SU-DHL-6 (cell line): ENCODE measurements at regions not wholly inside any gene's neighbourhood (a gene's known extent, or its start where the extent isn't known, plus 50 kb on each side); places are given as distances from the start of the nearest gene placed in this dataset.

Experiments
- H2AFZ ChIP-seq: fragments of 200-600 bp; sonication (generic); 2 replicates; pipeline ENCODE4 v1.6.1; 2014; ENCODE audit warnings: low read depth, mild to moderate bottlenecking, moderate library complexity, mixed read lengths, antibody characterized with exemption, low read length; ENCODE audit not compliant: severe bottlenecking
- H3F3A ChIP-seq: fragments of 200-600 bp; shearing (Covaris generic); 2 replicates; pipeline ENCODE4 v1.6.0; 2016; ENCODE audit warnings: antibody characterized with exemption, mild to moderate bottlenecking; ENCODE audit not compliant: insufficient read depth
- H3K27ac ChIP-seq: fragments of 200-600 bp; sonication (generic); 2 replicates; pipeline ENCODE4 v1.5.1; 2016; ENCODE audit warnings: low read depth, mild to moderate bottlenecking, low read length, moderate library complexity, mixed read lengths
- H3K27me3 ChIP-seq: fragments of 200-600 bp; sonication (generic), shearing (Covaris generic); 2 replicates; pipeline ENCODE4 v1.6.0; 2014; ENCODE audit warnings: mild to moderate bottlenecking, low read length
- H3K36me3 ChIP-seq: fragments of 200-600 bp; sonication (generic); 2 replicates; pipeline ENCODE4 v1.6.1; 2014; ENCODE audit warnings: mild to moderate bottlenecking, low read length, mixed read lengths
- H3K4me2 ChIP-seq: fragments of 300-600, 200-600 bp; shearing (Covaris generic), sonication (generic); 2 replicates; pipeline ENCODE4 v1.6.0; 2014; ENCODE audit warnings: low read length, low read depth, mild to moderate bottlenecking; ENCODE audit not compliant: poor library complexity, severe bottlenecking
- H3K4me3 ChIP-seq: fragments of 200-600 bp; sonication (generic); 2 replicates; pipeline ENCODE4 v1.5.1; 2014; ENCODE audit warnings: antibody characterized with exemption, low read length, mild to moderate bottlenecking, mixed read lengths; ENCODE audit not compliant: insufficient read depth, poor library complexity, severe bottlenecking
- H3K79me2 ChIP-seq: fragments of 200-600 bp; sonication (generic); 2 replicates; pipeline ENCODE4 v1.6.1; 2014; ENCODE audit warnings: mild to moderate bottlenecking, low read length, moderate library complexity; ENCODE audit not compliant: insufficient read depth
- H3K9ac ChIP-seq: fragments of 200-600 bp; sonication (generic); 2 replicates; pipeline ENCODE4 v1.7.0; 2014; ENCODE audit warnings: mild to moderate bottlenecking, low read length
- H3K9me2 ChIP-seq: fragments of 200-600 bp; sonication (generic); replicated peaks from 2 replicates; pipeline ENCODE4 v1.6.1; 2014; ENCODE audit warnings: low read length; ENCODE audit not compliant: insufficient read depth
- H3K9me3 ChIP-seq: fragments of 200-600 bp; sonication (generic); 2 replicates; pipeline ENCODE4 v1.6.1; 2014; ENCODE audit warnings: low read length, mixed read lengths; ENCODE audit not compliant: insufficient read depth
- H4K20me1 ChIP-seq: fragments of 200-600 bp; sonication (generic); 2 replicates; pipeline ENCODE4 v1.6.1; 2014; ENCODE audit warnings: low read depth, mild to moderate bottlenecking, antibody characterized with exemption, low read length, moderate library complexity, mixed read lengths
- CTCF ChIP-seq: fragments of 200-600 bp; sonication (generic); IDR thresholded peaks from one replicate; pipeline ENCODE4 v1.5.1; 2017; ENCODE audit warnings: antibody characterized with exemption, mild to moderate bottlenecking, low read length, moderate library complexity; ENCODE audit not compliant: insufficient read depth, poor library complexity, severe bottlenecking
- EZH2phosphoT487 ChIP-seq: fragments of 200-600 bp; sonication (generic), shearing (Covaris generic); conservative IDR thresholded peaks from 2 replicates; pipeline ENCODE4 v1.6.1; 2018; ENCODE audit warnings: mild to moderate bottlenecking, antibody characterized with exemption, low read length, moderate library complexity, mixed read lengths

DNA sequence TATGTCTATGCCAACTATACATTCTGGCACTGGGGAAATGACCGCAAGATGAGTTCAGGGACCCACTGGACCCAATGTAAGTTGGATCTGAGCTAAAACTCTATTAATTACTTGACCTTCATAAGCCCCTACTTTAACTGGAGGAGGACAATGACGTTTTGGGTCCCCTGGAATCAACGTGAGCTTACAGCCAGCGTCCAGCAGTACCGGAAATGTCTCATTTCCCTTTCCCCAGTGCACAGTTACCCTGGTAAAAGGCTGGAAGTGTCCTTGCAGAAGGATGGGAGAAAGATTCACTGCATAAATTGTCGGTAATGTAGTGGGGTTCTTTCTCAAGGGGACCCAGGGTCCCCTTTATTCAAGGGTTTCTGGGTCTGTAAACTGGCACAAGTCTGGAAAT is 1297.6 kb upstream of the ACVR2A start:
- no peaks in the 10 kb centered on the region for H3K27me3 ChIP-seq
- no peak overlapping the region for H3K9ac ChIP-seq
- H3F3A ChIP-seq = no peaks in the 10 kb centered on the region
- no peak overlapping the region for H3K4me2 ChIP-seq
- no peak overlapping the region for H3K27ac ChIP-seq
- H3K9me3 ChIP-seq = no peaks in the 10 kb centered on the region
- no peaks in the 10 kb centered on the region for H3K9me2 ChIP-seq
- TF ChIP-seq CTCF (no peak), EZH2phosphoT487 (no peak)
- H4K20me1 ChIP-seq = no peaks in the 10 kb centered on the region
- no peak overlapping the region for H3K4me3 ChIP-seq
- no peaks in the 10 kb centered on the region for H3K36me3 ChIP-seq
- no peaks in the 10 kb centered on the region for H3K79me2 ChIP-seq
- H2AFZ ChIP-seq = no peak overlapping the region

DNA sequence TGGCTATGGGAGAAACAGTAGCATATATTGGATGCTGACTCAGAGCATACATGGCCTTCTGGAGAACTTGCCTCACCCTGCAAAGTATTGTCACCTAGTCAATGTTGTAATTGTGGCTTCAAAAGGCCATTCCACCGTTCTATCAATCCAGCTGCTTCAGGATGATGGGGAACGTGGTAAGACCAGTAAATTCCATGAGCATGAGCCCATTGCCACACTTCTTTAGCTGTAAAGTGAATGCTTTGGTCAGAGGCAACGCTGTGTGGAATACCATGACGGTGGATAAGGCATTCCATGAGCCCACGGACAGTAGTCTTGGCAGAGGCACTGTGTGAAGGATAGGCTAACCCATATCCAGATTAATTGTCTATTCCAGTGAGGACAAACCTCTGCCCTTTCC is 1300.1 kb upstream of the ACVR2A start:
- no peak overlapping the region for H3K9ac ChIP-seq
- TF ChIP-seq EZH2phosphoT487 (no peak), CTCF (no peak)
- H4K20me1 ChIP-seq = no peaks in the 10 kb centered on the region
- H3K27ac ChIP-seq = no peak overlapping the region
- H3K9me2 ChIP-seq = no peaks in the 10 kb centered on the region
- H3F3A ChIP-seq = no peaks in the 10 kb centered on the region
- no peaks in the 10 kb centered on the region for H3K27me3 ChIP-seq
- no peak overlapping the region for H3K4me3 ChIP-seq
- no peaks in the 10 kb centered on the region for H3K36me3 ChIP-seq
- H3K79me2 ChIP-seq = no peaks in the 10 kb centered on the region
- H3K4me2 ChIP-seq = no peak overlapping the region
- H3K9me3 ChIP-seq = no peaks in the 10 kb centered on the region
- no peak overlapping the region for H2AFZ ChIP-seq

GRCh38 chr2:146541896-146542295 is 1302.9 kb upstream of the ACVR2A start:
- TF ChIP-seq CTCF (no peak), EZH2phosphoT487 (no peak)
- H3K79me2 ChIP-seq = no peaks in the 10 kb centered on the region
- no peak overlapping the region for H2AFZ ChIP-seq
- no peak overlapping the region for H3K4me3 ChIP-seq
- no peaks in the 10 kb centered on the region for H3K36me3 ChIP-seq
- no peak overlapping the region for H3K4me2 ChIP-seq
- no peaks in the 10 kb centered on the region for H3K9me2 ChIP-seq
- no peaks in the 10 kb centered on the region for H3K9me3 ChIP-seq
- no peak overlapping the region for H3K27ac ChIP-seq
- no peaks in the 10 kb centered on the region for H3F3A ChIP-seq
- H4K20me1 ChIP-seq = no peaks in the 10 kb centered on the region
- no peak overlapping the region for H3K9ac ChIP-seq
- H3K27me3 ChIP-seq = no peaks in the 10 kb centered on the region
